ENCODE measurements at regions not wholly inside any gene's neighbourhood (a gene's known extent, or its start where the extent isn't known, plus 50 kb on each side); places are given as distances from the start of the nearest gene placed in this dataset.

- no peak for TF ChIP-seq POLR2AphosphoS5 (IDR thresholded peaks at IDR 0.05; ENCODE audit: low read depth, low read length)
- no peak for TF ChIP-seq POLR2A (IDR thresholded peaks at IDR 0.05; ENCODE audit: low read depth, low read length)
- no peak for TF ChIP-seq TAF1 (IDR thresholded peaks at IDR 0.05; ENCODE audit: borderline replicate concordance, low read depth, low read length)
Measured at GRCh38 chr2:71790226-71791060, 337.1 kb downstream of the DYSF start.
